Mucosa of stomach (tissue), 1 donor: ENCODE measurements at regions not wholly inside any gene's neighbourhood (a gene's known extent, or its start where the extent isn't known, plus 50 kb on each side); places are given as distances from the start of the nearest gene placed in this dataset.

Experiments used
- H3K27me3 ChIP-seq: one replicate; pipeline ENCODE4 v1.7.0; 2013; ENCODE audit warnings: mild to moderate bottlenecking, low read length; ENCODE audit not compliant: control insufficient read depth, insufficient read depth
- H3K36me3 ChIP-seq: one replicate; pipeline ENCODE4 v1.7.0; 2013; ENCODE audit warnings: low read length; ENCODE audit not compliant: control insufficient read depth, insufficient read depth
- H3K4me1 ChIP-seq: one replicate; pipeline ENCODE4 v1.7.0; 2013; ENCODE audit warnings: mild to moderate bottlenecking, low read length; ENCODE audit not compliant: control insufficient read depth, insufficient read depth
- H3K4me3 ChIP-seq: one replicate; pipeline ENCODE4 v1.7.0; 2013; ENCODE audit warnings: low read length
- H3K9ac ChIP-seq: one replicate; pipeline ENCODE4 v1.7.0; 2013; ENCODE audit warnings: mild to moderate bottlenecking, low read length, moderate library complexity
- H3K9me3 ChIP-seq: one replicate; pipeline ENCODE4 v1.7.0; 2013; ENCODE audit warnings: mild to moderate bottlenecking, low read length, moderate library complexity; ENCODE audit not compliant: control insufficient read depth
- donor health status: Pancreatic carcinoma.

GRCh38 chr1:96923753-96924152, 202.2 kb downstream of the PTBP2 start:
- no peaks in the 10 kb centered on the region for H3K9me3 ChIP-seq
- H3K36me3 ChIP-seq = no peaks in the 10 kb centered on the region
- H3K27me3 ChIP-seq = no peaks in the 10 kb centered on the region
- H3K4me3 ChIP-seq = no peak overlapping the region
- H3K4me1 ChIP-seq = no peaks in the 10 kb centered on the region
- H3K9ac ChIP-seq = no peak overlapping the region

- H3K4me1 ChIP-seq = no peaks in the 10 kb centered on the region
- H3K27me3 ChIP-seq = no peaks in the 10 kb centered on the region
Observed at GRCh38 chr1:96926176-96926575, 204.6 kb downstream of the PTBP2 start.

GRCh38 chr1:96927125-96927524, 205.5 kb downstream of the PTBP2 start:
- H3K27me3 ChIP-seq = no peaks in the 10 kb centered on the region
- no peaks in the 10 kb centered on the region for H3K9me3 ChIP-seq
- H3K9ac ChIP-seq = no peak overlapping the region
- H3K4me3 ChIP-seq = no peak overlapping the region
- no peaks in the 10 kb centered on the region for H3K4me1 ChIP-seq
- no peaks in the 10 kb centered on the region for H3K36me3 ChIP-seq

More at GRCh38 chr1:96926176-96926575, 204.6 kb downstream of the PTBP2 start:
- H3K9ac ChIP-seq = no peak overlapping the region
- no peaks in the 10 kb centered on the region for H3K36me3 ChIP-seq
- no peak overlapping the region for H3K4me3 ChIP-seq
- H3K9me3 ChIP-seq = no peaks in the 10 kb centered on the region

GRCh38 chr1:96931136-96931535, 209.6 kb downstream of the PTBP2 start:
- Histone ChIP-seq H3K27me3 (no peaks in the 10 kb centered on the region), H3K4me1 (no peaks in the 10 kb centered on the region), H3K9me3 (no peaks in the 10 kb centered on the region), H3K4me3 (no peak overlapping the region), H3K36me3 (no peaks in the 10 kb centered on the region), H3K9ac (no peak overlapping the region)

GRCh38 chr1:96934282-96934681, 212.7 kb downstream of the PTBP2 start:
- Histone ChIP-seq H3K9ac (no peak overlapping the region), H3K4me1 (no peaks in the 10 kb centered on the region), H3K27me3 (no peaks in the 10 kb centered on the region), H3K4me3 (no peak overlapping the region), H3K9me3 (no peaks in the 10 kb centered on the region), H3K36me3 (no peaks in the 10 kb centered on the region)

- no peaks in the 10 kb centered on the region for H3K27me3 ChIP-seq
- no peaks in the 10 kb centered on the region for H3K9me3 ChIP-seq
- no peak overlapping the region for H3K4me3 ChIP-seq
- no peak overlapping the region for H3K9ac ChIP-seq
- no peaks in the 10 kb centered on the region for H3K36me3 ChIP-seq
- H3K4me1 ChIP-seq = no peaks in the 10 kb centered on the region
Observed at GRCh38 chr1:96944432-96945092, 223.0 kb downstream of the PTBP2 start.

- Histone ChIP-seq H3K4me3 (no peak overlapping the region), H3K9me3 (no peaks in the 10 kb centered on the region)
Observed at GRCh38 chr1:96945509-96946084, 224.0 kb downstream of the PTBP2 start.

GRCh38 chr1:96955307-96956012, 233.9 kb downstream of the PTBP2 start:
- no peaks in the 10 kb centered on the region for H3K4me1 ChIP-seq
- H3K4me3 ChIP-seq = no peak overlapping the region
- H3K27me3 ChIP-seq = no peaks in the 10 kb centered on the region
- H3K9me3 ChIP-seq = no peaks in the 10 kb centered on the region
- no peaks in the 10 kb centered on the region for H3K36me3 ChIP-seq
- H3K9ac ChIP-seq = no peak overlapping the region

More at GRCh38 chr1:96945509-96946084, 224.0 kb downstream of the PTBP2 start:
- Histone ChIP-seq H3K4me1 (no peaks in the 10 kb centered on the region), H3K36me3 (no peaks in the 10 kb centered on the region), H3K9ac (no peak overlapping the region), H3K27me3 (no peaks in the 10 kb centered on the region)

GRCh38 chr1:96962216-96962615, 240.6 kb downstream of the PTBP2 start:
- H3K4me3 ChIP-seq = no peak overlapping the region
- H3K4me1 ChIP-seq = no peaks in the 10 kb centered on the region
- H3K36me3 ChIP-seq = no peaks in the 10 kb centered on the region
- no peaks in the 10 kb centered on the region for H3K27me3 ChIP-seq
- peak overlapping the region; percentile 3 for H3K9ac ChIP-seq
- no peaks in the 10 kb centered on the region for H3K9me3 ChIP-seq

- no peaks in the 10 kb centered on the region for H3K27me3 ChIP-seq
- no peaks in the 10 kb centered on the region for H3K4me1 ChIP-seq
- H3K9me3 ChIP-seq = no peaks in the 10 kb centered on the region
- H3K4me3 ChIP-seq = no peak overlapping the region
- H3K9ac ChIP-seq = no peak overlapping the region
- no peaks in the 10 kb centered on the region for H3K36me3 ChIP-seq
Observed at GRCh38 chr1:96962751-96963211, 241.2 kb downstream of the PTBP2 start.

- Histone ChIP-seq H3K36me3 (no peaks in the 10 kb centered on the region), H3K4me1 (no peaks in the 10 kb centered on the region), H3K4me3 (no peak overlapping the region), H3K9me3 (no peaks in the 10 kb centered on the region), H3K9ac (no peak overlapping the region), H3K27me3 (no peaks in the 10 kb centered on the region)
Observed at GRCh38 chr1:96964761-96965160, 243.2 kb downstream of the PTBP2 start.

- Histone ChIP-seq H3K36me3 (no peaks in the 10 kb centered on the region), H3K27me3 (no peaks in the 10 kb centered on the region), H3K9me3 (no peaks in the 10 kb centered on the region), H3K4me1 (no peaks in the 10 kb centered on the region), H3K9ac (no peak overlapping the region), H3K4me3 (no peak overlapping the region)
Observed at GRCh38 chr1:96966536-96967138, 245.1 kb downstream of the PTBP2 start.
